Heart right ventricle (tissue), 16 donors: ENCODE measurements at regions not wholly inside any gene's neighbourhood (a gene's known extent, or its start where the extent isn't known, plus 50 kb on each side); places are given as distances from the start of the nearest gene placed in this dataset.

ENCODE experiments used
- ATAC-seq, 8 donors: fragments of 200-7000 bp; cut with Tn5 transposase; one replicate each; pipeline ENCODE4 v1.9.1; 2020; ENCODE audit warnings: mild to moderate bottlenecking in 8 of 8, moderate library complexity in 8 of 8, moderate number of reproducible peaks in 1 of 8
- DNase-seq, 2 donors: peaks; one replicate each; pipeline ENCODE4 v3.0.0-alpha.2; 2020
- H3K27ac ChIP-seq, 10 donors: fragments of 200-600 bp; sonication (generic) in 2 of 10; one replicate each; pipeline versions ENCODE4 v1.5.0 to v1.8.0; 2020 to 2022; ENCODE audit warnings: mild to moderate bottlenecking in 3 of 10
- H3K27me3 ChIP-seq, 7 donors: fragments of 200-600 bp; one replicate each; pipeline ENCODE4 v1.8.0; 2021 to 2022; ENCODE audit warnings: mild to moderate bottlenecking in 2 of 7
- H3K36me3 ChIP-seq, 9 donors: fragments of 200-600 bp; sonication (generic) in 1 of 9; one replicate each; pipeline versions ENCODE4 v1.5.0 to v1.8.0; 2020 to 2022; ENCODE audit warnings: mild to moderate bottlenecking in 2 of 9
- H3K4me1 ChIP-seq, 9 donors: fragments of 200-600 bp; sonication (generic) in 1 of 9; one replicate each; pipeline versions ENCODE4 v1.5.0 to v1.8.0; 2020 to 2022; ENCODE audit warnings: mild to moderate bottlenecking in 4 of 9
- H3K4me3 ChIP-seq, 10 donors: fragments of 200-600 bp; sonication (generic) in 2 of 10; one replicate each; pipeline versions ENCODE4 v1.5.0 to v1.8.0; 2020 to 2022; ENCODE audit warnings: mild to moderate bottlenecking in 7 of 10, moderate library complexity in 2 of 10
- H3K9me3 ChIP-seq, 11 donors: fragments of 200-600 bp in 10 of 11; sonication (generic) in 2 of 11; one replicate each; pipeline versions ENCODE4 v1.5.0 to v1.8.0; 2013 to 2022; ENCODE audit warnings: mild to moderate bottlenecking in 2 of 11, control low read depth in 1 of 11, moderate library complexity in 1 of 11
- WGBS, 2 donors: extraction: QIAGEN DNeasy Blood & Tissue Kit; methylation state at CpG; one replicate each; pipeline ENCODE4 v1.1.7; 2013; ENCODE audit warnings: inconsistent platforms in 1 of 2; 5-methylcytosine and 5-hydroxymethylcytosine counted together
- intact Hi-C, 10 donors: fragments of 100-400 bp; cut with DNase I; formaldehyde crosslinking; loops; one replicate each; pipeline versions ENCODE4 v1.11.1 to v1.14.2; 2022
- TF ChIP-seq, protein P1 (sequence below), 9 donors: fragments of 200-600 bp; sonication (generic) in 2 of 9; IDR thresholded peaks; one replicate each; pipeline versions ENCODE4 v1.5.0 to v1.8.0; 2021 to 2022; ENCODE audit warnings: antibody characterized with exemption in 9 of 9, mild to moderate bottlenecking in 5 of 9, moderate library complexity in 1 of 9
- donor health status: Arrhythmogenic right ventricular cardiomyopathy.
- donor health status: ischemic (EF 13 %, LVEDD 7.1; RV severe dilation, severe dysfunction).
- donor health status: healthy with polysubstance abuse.
- donor health status: DM: no; HTN: yes; CAD: no.
- donor health status: DM: no; HTN: no; CAD: no.
- donor health status: ischemic (EF 25% LVEDD 6.9; RV normal size, moderate dysfunction).
- donor health status: ischemic (EF 25% LVEDD 5.7; RV mildly dilated, moderate dysfunction).
- donor health status: healthy.
- donor health status: DM: yes; HTN: yes; CAD: no.
- donor health status: Ischemic cardiomyopathy.
- donor health status: ischemic (EF 35%, LVEDD 5.7; RV mildly dilated, moderate dysfunction).
- donor health status: nonischemic (EF 11% LVEDD 7.7; RV severe dilation, severe dysfunction).
- donor health status: DM: yes; HTN: yes; CAD: no.
- donor health status: PGD.
- donor health status: ischemic (EF 29% LVEDD 5.4; RV normal size, mild dysfunction).
- donor health status: nonischemic (EF 23%, LVEDD 6.1; RV moderate dilation, normal function).

DNA sequence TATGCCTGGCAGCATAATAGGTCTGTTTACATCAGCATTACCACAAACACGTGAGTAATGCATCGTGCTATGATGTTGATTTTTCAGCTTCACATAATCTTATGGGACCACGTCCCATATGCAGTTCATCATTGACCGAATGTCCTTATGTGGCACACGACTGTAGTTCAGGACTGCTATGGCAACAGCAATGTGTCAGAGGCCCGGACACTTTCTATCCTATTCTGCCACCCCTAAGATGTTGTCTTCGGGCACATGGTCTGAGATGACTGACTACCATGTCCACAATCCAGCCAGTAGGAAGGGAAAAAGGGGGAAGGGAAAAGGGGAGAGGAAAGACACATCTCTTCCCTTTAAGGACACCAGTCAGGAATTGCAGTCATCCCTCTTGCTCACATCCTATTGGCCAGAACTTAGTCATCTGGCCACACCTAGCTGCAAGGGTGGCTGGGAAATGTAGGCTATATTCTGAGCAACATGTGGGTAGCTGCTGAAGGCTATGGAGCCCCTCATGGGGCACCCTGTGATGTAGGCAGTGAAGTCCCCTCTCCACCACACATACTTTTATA lies 196.0 kb upstream of the RBPJ start:
- TF ChIP-seq, protein P1, sequence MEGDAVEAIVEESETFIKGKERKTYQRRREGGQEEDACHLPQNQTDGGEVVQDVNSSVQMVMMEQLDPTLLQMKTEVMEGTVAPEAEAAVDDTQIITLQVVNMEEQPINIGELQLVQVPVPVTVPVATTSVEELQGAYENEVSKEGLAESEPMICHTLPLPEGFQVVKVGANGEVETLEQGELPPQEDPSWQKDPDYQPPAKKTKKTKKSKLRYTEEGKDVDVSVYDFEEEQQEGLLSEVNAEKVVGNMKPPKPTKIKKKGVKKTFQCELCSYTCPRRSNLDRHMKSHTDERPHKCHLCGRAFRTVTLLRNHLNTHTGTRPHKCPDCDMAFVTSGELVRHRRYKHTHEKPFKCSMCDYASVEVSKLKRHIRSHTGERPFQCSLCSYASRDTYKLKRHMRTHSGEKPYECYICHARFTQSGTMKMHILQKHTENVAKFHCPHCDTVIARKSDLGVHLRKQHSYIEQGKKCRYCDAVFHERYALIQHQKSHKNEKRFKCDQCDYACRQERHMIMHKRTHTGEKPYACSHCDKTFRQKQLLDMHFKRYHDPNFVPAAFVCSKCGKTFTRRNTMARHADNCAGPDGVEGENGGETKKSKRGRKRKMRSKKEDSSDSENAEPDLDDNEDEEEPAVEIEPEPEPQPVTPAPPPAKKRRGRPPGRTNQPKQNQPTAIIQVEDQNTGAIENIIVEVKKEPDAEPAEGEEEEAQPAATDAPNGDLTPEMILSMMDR (IDR thresholded peaks at IDR 0.05) = no peak
- Histone ChIP-seq H3K36me3 (no peaks in the 10 kb centered on the region), H3K4me3 (no peak overlapping the region), H3K4me1 (no peaks in the 10 kb centered on the region), H3K27me3 (no peaks in the 10 kb centered on the region), H3K27ac (no peak overlapping the region), H3K9me3 (peaks cover 0 to 3% (median 0%) of the 10 kb centered on the region in 11 donors)
- WGBS, 2 donors = 89 to 91% methylated on average over 7 of the region's 7 CpGs
- intact Hi-C loops = no loop called here
- no peak for DNase-seq
- no peak for ATAC-seq

DNA sequence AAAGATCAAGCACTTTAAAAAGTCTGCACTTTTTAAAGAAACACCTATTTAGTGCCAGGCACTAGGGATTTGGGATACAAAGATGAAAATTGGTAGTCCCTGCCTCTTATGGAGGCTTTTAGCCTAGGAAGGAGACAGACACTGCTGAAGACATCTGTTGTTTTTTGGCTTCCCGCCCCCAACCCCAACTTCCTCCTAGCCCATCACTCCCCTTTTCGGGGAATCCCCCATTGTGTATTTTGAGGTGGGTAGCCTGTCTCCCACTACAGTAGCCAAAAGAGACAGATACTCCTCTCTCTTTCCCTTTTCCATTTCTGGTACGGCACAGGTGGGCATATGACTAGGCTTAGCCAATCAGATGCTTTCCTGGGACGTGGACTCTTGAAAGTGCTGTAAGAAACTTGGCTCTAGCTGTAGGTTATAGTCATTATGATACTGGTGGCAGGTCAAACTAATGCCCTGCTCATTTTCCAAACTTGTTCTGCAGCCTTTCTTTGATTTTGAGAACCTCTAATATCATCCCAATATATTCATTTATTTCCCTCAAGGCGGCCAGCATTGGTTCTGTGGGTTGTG lies 194.6 kb upstream of the RBPJ start:
- WGBS, 2 donors = 81 to 84% methylated on average over 5 of the region's 5 CpGs
- no peak overlapping the region for H3K27ac ChIP-seq
- H3K4me3 ChIP-seq = no peak overlapping the region
- no peaks in the 10 kb centered on the region for H3K4me1 ChIP-seq
- intact Hi-C loops = no loop called here
- no peaks in the 10 kb centered on the region for H3K27me3 ChIP-seq
- ATAC-seq (no peak), DNase-seq (no peak)
- H3K9me3 ChIP-seq = peaks cover 0 to 3% (median 0%) of the 10 kb centered on the region in 11 donors
- H3K36me3 ChIP-seq = no peaks in the 10 kb centered on the region
- TF ChIP-seq, protein P1 (IDR thresholded peaks at IDR 0.05) = no peak

DNA sequence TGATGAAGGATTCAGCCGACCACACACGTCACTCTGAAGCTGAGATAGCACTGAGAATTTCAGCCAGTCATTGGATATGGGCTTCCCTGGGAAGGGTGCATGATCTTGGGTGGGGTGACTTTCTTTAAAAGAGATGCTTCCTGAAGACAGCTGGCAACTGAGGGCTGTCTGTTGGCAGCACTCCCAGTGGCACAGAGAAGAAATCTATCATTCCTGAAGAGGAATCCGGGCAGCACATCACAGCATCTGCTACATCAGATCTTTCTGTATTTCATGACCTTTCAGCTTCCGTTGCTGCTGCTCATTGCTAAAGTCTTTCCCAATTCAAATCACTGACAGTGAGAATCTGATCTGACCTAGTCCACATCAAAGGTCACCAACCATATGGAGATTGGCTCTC lies 193.8 kb upstream of the RBPJ start:
- no peaks in the 10 kb centered on the region for H3K4me1 ChIP-seq
- intact Hi-C loops = no loop called here
- H3K27ac ChIP-seq = no peak overlapping the region
- H3K27me3 ChIP-seq = no peaks in the 10 kb centered on the region
- peaks cover 0 to 3% (median 0%) of the 10 kb centered on the region in 11 donors for H3K9me3 ChIP-seq
- WGBS, 2 donors = 81 to 89% methylated on average over 4 of the region's 4 CpGs
- DNase-seq (no peak), ATAC-seq (no peak)
- no peaks in the 10 kb centered on the region for H3K36me3 ChIP-seq
- H3K4me3 ChIP-seq = no peak overlapping the region
- TF ChIP-seq, protein P1 (IDR thresholded peaks at IDR 0.05) = no peak

DNA sequence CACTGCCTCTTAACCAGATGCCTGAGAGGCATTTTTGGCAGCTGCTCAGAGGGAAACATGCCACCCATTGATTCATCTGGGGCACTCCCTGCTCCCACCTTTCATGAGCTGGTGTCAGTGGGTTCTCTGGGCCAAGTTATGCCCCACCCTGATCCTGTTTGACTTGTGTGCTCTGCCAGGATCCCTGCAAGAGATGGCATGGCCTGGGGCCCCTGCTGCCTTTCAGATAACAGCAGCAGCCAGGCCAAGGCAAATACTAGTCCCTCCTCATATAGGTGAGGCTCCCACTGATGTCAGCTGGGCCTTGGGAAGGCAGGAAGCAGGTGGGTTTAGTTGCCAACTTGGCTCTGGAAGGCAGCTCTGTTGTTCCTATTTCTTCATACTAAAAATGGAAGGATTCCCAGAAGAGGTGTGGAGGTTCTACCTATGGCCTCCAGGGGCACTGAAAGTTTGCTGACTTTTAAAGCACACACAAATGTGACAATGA lies 192.9 kb upstream of the RBPJ start:
- TF ChIP-seq, protein P1 (IDR thresholded peaks at IDR 0.05) = no peak
- peaks cover 0 to 3% (median 0%) of the 10 kb centered on the region in 11 donors for H3K9me3 ChIP-seq
- H3K4me1 ChIP-seq = no peaks in the 10 kb centered on the region
- H3K36me3 ChIP-seq = no peaks in the 10 kb centered on the region
- no peaks in the 10 kb centered on the region for H3K27me3 ChIP-seq
- DNase-seq (no peak), ATAC-seq (no peak)
- intact Hi-C loops = no loop called here
- H3K27ac ChIP-seq = no peak overlapping the region
- no peak overlapping the region for H3K4me3 ChIP-seq
